Transverse colon (tissue), 4 donors: ENCODE measurements at regions not wholly inside any gene's neighbourhood (a gene's known extent, or its start where the extent isn't known, plus 50 kb on each side); places are given as distances from the start of the nearest gene placed in this dataset.

Experiments
- DNase-seq: peaks from one replicate; pipeline ENCODE4 v3.0.0-alpha.2; 2019
- H3K27ac ChIP-seq, 4 donors: fragments of 200-600 bp; sonication (generic); 2 replicates each; pipeline ENCODE4 v1.5.1; 2016 to 2018; ENCODE audit warnings: inconsistent platforms in 4 of 4
- H3K27me3 ChIP-seq: fragments of 200-600 bp; sonication (generic); 2 replicates; pipeline ENCODE4 v1.5.1; 2017; ENCODE audit warnings: inconsistent platforms
- H3K36me3 ChIP-seq, 4 donors: fragments of 200-600 bp; sonication (generic); 2 replicates each; pipeline ENCODE4 v1.5.1; 2017 to 2019; ENCODE audit warnings: inconsistent platforms in 4 of 4
- H3K4me1 ChIP-seq, 4 donors: fragments of 200-600 bp; sonication (generic); 2 replicates each; pipeline ENCODE4 v1.5.1; 2017 to 2020; ENCODE audit warnings: inconsistent platforms in 4 of 4
- H3K4me3 ChIP-seq, 4 donors: fragments of 200-600 bp; sonication (generic); 1 replicate in 1 of 4; 2 replicates in 3 of 4; pipeline versions ENCODE4 v1.5.1 to v1.6.1; 2017 to 2019; ENCODE audit warnings: inconsistent platforms in 4 of 4
- H3K9me3 ChIP-seq, 2 donors: fragments of 200-600 bp; sonication (generic); 2 replicates each; pipeline ENCODE4 v1.5.1; 2017 to 2019; ENCODE audit warnings: inconsistent platforms in 2 of 2
- CTCF ChIP-seq, 5 experiments: fragments of 200-600 bp in 3 of 5; fragments of 450-650 bp in 2 of 5; sonication (generic) in 3 of 5; IDR thresholded peaks; 1 replicate in 2 of 5; 2 replicates in 3 of 5; pipeline ENCODE4 v1.5.1; 2016 to 2017; ENCODE audit warnings: antibody characterized with exemption in 5 of 5, inconsistent platforms in 3 of 5, mild to moderate bottlenecking in 2 of 5, moderate library complexity in 1 of 5
- EP300 ChIP-seq: sonication (generic); formaldehyde crosslinking; IDR thresholded peaks from one replicate; pipeline ENCODE4 v1.6.1; 2017; ENCODE audit warnings: antibody characterized with exemption, low read depth
- POLR2A ChIP-seq: fragments of 450-650 bp; IDR thresholded peaks from one replicate; pipeline ENCODE4 v1.6.1; 2016; ENCODE audit warnings: antibody characterized with exemption, mild to moderate bottlenecking, moderate library complexity
- POLR2AphosphoS5 ChIP-seq, 3 donors: sonication (generic); formaldehyde crosslinking; IDR thresholded peaks; one replicate each; pipeline ENCODE4 v1.6.1; 2016; ENCODE audit warnings: antibody characterized with exemption in 3 of 3
- WGBS, 2 donors: methylation state at CpG; one replicate each; pipeline ENCODE4 v1.1.5; 2018; ENCODE audit warnings: low coverage in 1 of 2; 5-methylcytosine and 5-hydroxymethylcytosine counted together
- in situ Hi-C, 4 donors: fragments of 200-750 bp; cut with MboI; loops; one replicate each; pipeline versions ENCODE4 v1.15.0 to v1.15.1; 2017; ENCODE audit warnings: low sequenced_read_pairs in 3 of 4, low pct_ligation_motif_present in 1 of 4, low pct_unique_long_range_greater_than_20kb in 1 of 4
- intact Hi-C: fragments of 100-400 bp; cut with DNase I; formaldehyde crosslinking; loops from one replicate; pipeline ENCODE4 v1.15.1; 2023; ENCODE audit warnings: low total_unique reads

GRCh38 chr4:56130606-56131155 lies 181.9 kb downstream of the CEP135 start:
- intact Hi-C loops: no loop called here
- Histone ChIP-seq H3K4me1 (no peaks in the 10 kb centered on the region), H3K27ac (no peak overlapping the region), H3K36me3 (no peaks in the 10 kb centered on the region), H3K9me3 (no peaks in the 10 kb centered on the region), H3K27me3 (no peaks in the 10 kb centered on the region), H3K4me3 (no peak overlapping the region)
- TF ChIP-seq POLR2A: no peak
- no peak for TF ChIP-seq POLR2AphosphoS5 (IDR thresholded peaks at IDR 0.05)
- no peak for TF ChIP-seq CTCF (IDR thresholded peaks at IDR 0.05)
- no peak for TF ChIP-seq EP300
- in situ Hi-C loops: no loop called here
- DNase-seq: no peak

- H3K27me3 ChIP-seq: no peaks in the 10 kb centered on the region
- TF ChIP-seq EP300 (no peak), POLR2A (no peak), CTCF (IDR thresholded peaks at IDR 0.05) (peak; percentile 46 to 85 (median 68)), POLR2AphosphoS5 (IDR thresholded peaks at IDR 0.05) (no peak)
- H3K9me3 ChIP-seq: no peaks in the 10 kb centered on the region
- DNase-seq: peak; percentile 77
- in situ Hi-C loops: loop anchor here in 1 of 4 donors (10.0 kb wide), 1 partner anchor 175 kb away; no protein-coding TSS in a partner anchor
- H3K4me3 ChIP-seq: no peak overlapping the region
- no peaks in the 10 kb centered on the region for H3K36me3 ChIP-seq
- 48 to 100% methylated on average over 1 to 7 of the region's 7 CpGs for WGBS, 2 donors
- intact Hi-C loops: no loop called here
- no peak overlapping the region for H3K27ac ChIP-seq
- no peaks in the 10 kb centered on the region for H3K4me1 ChIP-seq
Measured at GRCh38 chr4:56129431-56129861, 180.7 kb downstream of the CEP135 start.

- no peak for TF ChIP-seq POLR2A
- TF ChIP-seq CTCF (IDR thresholded peaks at IDR 0.05): no peak
- no peak for TF ChIP-seq EP300
- no peak for TF ChIP-seq POLR2AphosphoS5 (IDR thresholded peaks at IDR 0.05)
- Histone ChIP-seq H3K36me3 (no peaks in the 10 kb centered on the region), H3K4me3 (no peak overlapping the region), H3K9me3 (no peaks in the 10 kb centered on the region), H3K27ac (no peak overlapping the region), H3K27me3 (no peaks in the 10 kb centered on the region), H3K4me1 (no peaks in the 10 kb centered on the region)
- in situ Hi-C loops: loop anchor here in 1 of 4 donors (10.0 kb wide), 1 partner anchor 177 kb away; no protein-coding TSS in a partner anchor
- 40% methylated on average over 2 of the region's 2 CpGs for WGBS, 2 donors
- DNase-seq: no peak
- intact Hi-C loops: no loop called here
Measured at GRCh38 chr4:56128213-56128612, 179.5 kb downstream of the CEP135 start.

- intact Hi-C loops: no loop called here
- Histone ChIP-seq H3K27me3 (no peaks in the 10 kb centered on the region), H3K9me3 (no peaks in the 10 kb centered on the region), H3K4me3 (no peak overlapping the region), H3K36me3 (no peaks in the 10 kb centered on the region), H3K27ac (no peak overlapping the region), H3K4me1 (no peaks in the 10 kb centered on the region)
- in situ Hi-C loops: loop anchor here in 1 of 4 donors (10.0 kb wide), 1 partner anchor 177 kb away; no protein-coding TSS in a partner anchor
- WGBS, 2 donors: 65 to 80% methylated on average over 2 to 3 of the region's 3 CpGs
- no peak for DNase-seq
- TF ChIP-seq CTCF (IDR thresholded peaks at IDR 0.05): no peak
- TF ChIP-seq POLR2AphosphoS5 (IDR thresholded peaks at IDR 0.05): no peak
- TF ChIP-seq EP300: no peak
- no peak for TF ChIP-seq POLR2A
Measured at GRCh38 chr4:56127716-56128115, 179.0 kb downstream of the CEP135 start.
